SJCRH30 (cell line): ENCODE measurements at regions not wholly inside any gene's neighbourhood (a gene's known extent, or its start where the extent isn't known, plus 50 kb on each side); places are given as distances from the start of the nearest gene placed in this dataset.
A peak's percentile ranks its signal among the peaks of the same experiment; 100 is the strongest.

ENCODE experiments used
- DNase-seq, 2 experiments: peaks; one replicate each; pipeline ENCODE4 v3.0.0-alpha.2; 2015 to 2020
- H3K27ac ChIP-seq: fragments of 250-450 bp; sonication (Bioruptor Pico); 2 replicates; pipeline ENCODE4 v1.5.1; 2020; ENCODE audit warnings: mild to moderate bottlenecking, moderate library complexity
- H3K27me3 ChIP-seq: fragments of 250-450 bp; sonication (Bioruptor Pico); 2 replicates; pipeline ENCODE4 v1.5.1; 2020; ENCODE audit warnings: mild to moderate bottlenecking, moderate library complexity
- H3K36me3 ChIP-seq: fragments of 250-450 bp; sonication (Bioruptor Pico); 2 replicates; pipeline ENCODE4 v1.5.1; 2020; ENCODE audit warnings: mild to moderate bottlenecking, moderate library complexity
- H3K4me1 ChIP-seq: fragments of 250-450 bp; sonication (Bioruptor Pico); 2 replicates; pipeline ENCODE4 v1.5.1; 2020; ENCODE audit warnings: mild to moderate bottlenecking, moderate library complexity
- H3K4me3 ChIP-seq: fragments of 250-450 bp; sonication (Bioruptor Pico); 2 replicates; pipeline ENCODE4 v1.5.1; 2020; ENCODE audit warnings: mild to moderate bottlenecking, moderate library complexity
- H3K9me3 ChIP-seq: fragments of 250-450 bp; sonication (Bioruptor Pico); replicated peaks from 2 replicates; pipeline ENCODE4 v1.5.1; 2020; ENCODE audit warnings: mild to moderate bottlenecking, moderate library complexity

GRCh38 chr2:134119117-134119712 lies 134.7 kb upstream of the MGAT5 start:
- peak overlapping the region; percentile 97 for H3K4me3 ChIP-seq
- peaks cover 13% of the 10 kb centered on the region for H3K4me1 ChIP-seq
- H3K27me3 ChIP-seq, result no peaks in the 10 kb centered on the region
- H3K27ac ChIP-seq, result peak overlapping the region; percentile 87
- DNase-seq, result no peak
- no peaks in the 10 kb centered on the region for H3K9me3 ChIP-seq
- no peaks in the 10 kb centered on the region for H3K36me3 ChIP-seq

GRCh38 chr2:134119713-134120405 lies 134.0 kb upstream of the MGAT5 start:
- H3K36me3 ChIP-seq, result no peaks in the 10 kb centered on the region
- H3K27me3 ChIP-seq, result no peaks in the 10 kb centered on the region
- H3K4me1 ChIP-seq, result peaks cover 19% of the 10 kb centered on the region
- H3K4me3 ChIP-seq, result peak overlapping the region; percentile 97
- peak overlapping the region; percentile 87 for H3K27ac ChIP-seq
- no peaks in the 10 kb centered on the region for H3K9me3 ChIP-seq
- peak; percentile 94 to 97 for DNase-seq

- Histone ChIP-seq H3K9me3 (no peaks in the 10 kb centered on the region), H3K27ac (peak overlapping the region; percentile 87), H3K4me1 (peaks cover 19% of the 10 kb centered on the region), H3K27me3 (no peaks in the 10 kb centered on the region), H3K36me3 (no peaks in the 10 kb centered on the region), H3K4me3 (peak overlapping the region; percentile 97)
- DNase-seq, result peak; percentile 43 to 45
These were observed 133.5 kb upstream of the MGAT5 start for GRCh38 chr2:134120406-134120732.

- DNase-seq, result peak; percentile 70 to 77
- Histone ChIP-seq H3K36me3 (peaks cover 3% of the 10 kb centered on the region; the same call in 1 of the 2 replicates), H3K27ac (peak overlapping the region; percentile 87), H3K9me3 (no peaks in the 10 kb centered on the region), H3K4me3 (peak overlapping the region; percentile 97), H3K4me1 (peaks cover 19% of the 10 kb centered on the region), H3K27me3 (no peaks in the 10 kb centered on the region)
These were observed 132.9 kb upstream of the MGAT5 start for GRCh38 chr2:134120733-134121630.

- Histone ChIP-seq H3K4me1 (peaks cover 19% of the 10 kb centered on the region), H3K36me3 (peaks cover 9% of the 10 kb centered on the region), H3K27me3 (no peaks in the 10 kb centered on the region), H3K27ac (no peak overlapping the region), H3K9me3 (no peaks in the 10 kb centered on the region), H3K4me3 (no peak overlapping the region)
- DNase-seq, result no peak
These were observed 131.3 kb upstream of the MGAT5 start for GRCh38 chr2:134122610-134123009.

- peaks cover 11% of the 10 kb centered on the region for H3K36me3 ChIP-seq
- H3K27ac ChIP-seq, result no peak overlapping the region
- no peak for DNase-seq
- H3K4me3 ChIP-seq, result no peak overlapping the region
- H3K9me3 ChIP-seq, result no peaks in the 10 kb centered on the region
- H3K4me1 ChIP-seq, result peaks cover 19% of the 10 kb centered on the region
- H3K27me3 ChIP-seq, result no peaks in the 10 kb centered on the region
These were observed 130.5 kb upstream of the MGAT5 start for GRCh38 chr2:134123332-134123731.

GRCh38 chr2:134124047-134124753 lies 129.7 kb upstream of the MGAT5 start:
- peak; percentile 39 to 68 for DNase-seq
- no peak overlapping the region for H3K4me3 ChIP-seq
- peaks cover 3% of the 10 kb centered on the region for H3K9me3 ChIP-seq
- H3K27me3 ChIP-seq, result no peaks in the 10 kb centered on the region
- H3K27ac ChIP-seq, result no peak overlapping the region
- H3K36me3 ChIP-seq, result peaks cover 15% of the 10 kb centered on the region
- peaks cover 14% of the 10 kb centered on the region for H3K4me1 ChIP-seq

GRCh38 chr2:134127496-134127895 lies 126.4 kb upstream of the MGAT5 start:
- H3K4me3 ChIP-seq, result no peak overlapping the region
- DNase-seq, result no peak
- H3K4me1 ChIP-seq, result peaks cover 14% of the 10 kb centered on the region
- H3K9me3 ChIP-seq, result peaks cover 10% of the 10 kb centered on the region
- H3K36me3 ChIP-seq, result peaks cover 34% of the 10 kb centered on the region
- no peaks in the 10 kb centered on the region for H3K27me3 ChIP-seq
- no peak overlapping the region for H3K27ac ChIP-seq

GRCh38 chr2:134128746-134129145 lies 125.1 kb upstream of the MGAT5 start:
- no peak for DNase-seq
- Histone ChIP-seq H3K27ac (no peak overlapping the region), H3K4me1 (peaks cover 10% of the 10 kb centered on the region), H3K36me3 (peaks cover 39% of the 10 kb centered on the region), H3K9me3 (peaks cover 10% of the 10 kb centered on the region), H3K4me3 (no peak overlapping the region), H3K27me3 (no peaks in the 10 kb centered on the region)

GRCh38 chr2:134129900-134130537 lies 123.9 kb upstream of the MGAT5 start:
- H3K4me3 ChIP-seq, result no peak overlapping the region

GRCh38 chr2:134131681-134132489 lies 122.0 kb upstream of the MGAT5 start:
- H3K27me3 ChIP-seq, result no peaks in the 10 kb centered on the region
- peaks cover 10% of the 10 kb centered on the region for H3K9me3 ChIP-seq
- H3K36me3 ChIP-seq, result peaks cover 30% of the 10 kb centered on the region
- no peak for DNase-seq
- no peak overlapping the region for H3K27ac ChIP-seq
- no peak overlapping the region for H3K4me3 ChIP-seq
- H3K4me1 ChIP-seq, result peaks cover 12% of the 10 kb centered on the region

More at GRCh38 chr2:134129900-134130537, 123.9 kb upstream of the MGAT5 start:
- Histone ChIP-seq H3K27ac (no peak overlapping the region), H3K36me3 (peaks cover 39% of the 10 kb centered on the region), H3K27me3 (no peaks in the 10 kb centered on the region), H3K4me1 (no peaks in the 10 kb centered on the region), H3K9me3 (peaks cover 10% of the 10 kb centered on the region)
- no peak for DNase-seq

- DNase-seq, result no peak
These were observed 121.4 kb upstream of the MGAT5 start for GRCh38 chr2:134132490-134132857.

GRCh38 chr2:134133622-134134312 lies 120.1 kb upstream of the MGAT5 start:
- no peak for DNase-seq
- H3K4me1 ChIP-seq, result peaks cover 28% of the 10 kb centered on the region
- H3K36me3 ChIP-seq, result peaks cover 28% of the 10 kb centered on the region
- peaks cover 10% of the 10 kb centered on the region for H3K9me3 ChIP-seq
- no peak overlapping the region for H3K27ac ChIP-seq
- no peaks in the 10 kb centered on the region for H3K27me3 ChIP-seq
- no peak overlapping the region for H3K4me3 ChIP-seq

More at GRCh38 chr2:134132490-134132857, 121.4 kb upstream of the MGAT5 start:
- Histone ChIP-seq H3K36me3 (peaks cover 30% of the 10 kb centered on the region), H3K4me3 (no peak overlapping the region), H3K9me3 (peaks cover 10% of the 10 kb centered on the region), H3K4me1 (peaks cover 18% of the 10 kb centered on the region), H3K27me3 (no peaks in the 10 kb centered on the region), H3K27ac (no peak overlapping the region)
